ENCODE measurements at regions not wholly inside any gene's neighbourhood (a gene's known extent, or its start where the extent isn't known, plus 50 kb on each side); places are given as distances from the start of the nearest gene placed in this dataset.
"Not testable (repeated sequence)": the region's sequence is repeated elsewhere in the genome, so short reads cannot be mapped to it uniquely, and the experiment has no call there.

DNA sequence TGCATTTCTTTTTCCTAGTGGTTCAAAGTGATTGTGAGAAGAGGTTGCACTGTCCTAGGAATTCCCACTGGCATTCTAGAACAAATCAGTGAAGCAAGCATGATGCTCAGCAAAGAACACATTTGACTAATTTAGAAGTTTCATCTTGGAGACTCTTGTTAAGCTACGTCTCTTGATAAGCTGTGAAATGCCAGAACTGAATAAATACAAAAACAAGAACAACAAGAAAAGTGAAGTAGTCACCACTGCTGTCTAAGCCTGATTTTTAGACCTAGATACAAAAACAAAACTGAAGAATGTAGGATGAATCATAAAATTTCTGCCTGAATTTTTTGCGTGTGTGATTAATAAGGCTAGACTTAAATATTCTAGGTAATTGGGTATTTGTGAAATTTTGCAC is 1162.4 kb downstream of the TUSC7 start:
- H3K23ac ChIP-seq (ENCODE audit: low read length), result no peak overlapping the region
- H3K4me2 ChIP-seq (ENCODE audit: low read length), result no peak overlapping the region
- H3K4me3 ChIP-seq (ENCODE audit: low read depth, low read length), result no peak overlapping the region
- H3K18ac ChIP-seq (ENCODE audit: low read length), result no peak overlapping the region
- no peak overlapping the region for H4K12ac ChIP-seq (ENCODE audit: low read depth, low read length)
- no peak overlapping the region for H2AK5ac ChIP-seq (ENCODE audit: low read length)
- H3K4me1 ChIP-seq (ENCODE audit: control insufficient read depth in 1 of 2, insufficient read depth in 2 of 2, low read length in 2 of 2), result no peaks in the 10 kb centered on the region
- H3K79me2 ChIP-seq (ENCODE audit: control insufficient read depth, insufficient read depth, low read length, poor library complexity), result no peaks in the 10 kb centered on the region
- no peak overlapping the region for H2BK5ac ChIP-seq (ENCODE audit: low read depth, low read length, poor library complexity)
- H3K27me3 ChIP-seq (ENCODE audit: insufficient read depth, low read length), result no peaks in the 10 kb centered on the region
- no peaks in the 10 kb centered on the region for H3K79me1 ChIP-seq (ENCODE audit: low read length)
- H2AFZ ChIP-seq (ENCODE audit: insufficient read depth, low read length, poor library complexity), result no peak overlapping the region
- H3K36me3 ChIP-seq (ENCODE audit: control insufficient read depth in 1 of 2, insufficient read depth in 2 of 2, low read length in 2 of 2), result no peaks in the 10 kb centered on the region
- H2BK12ac ChIP-seq (ENCODE audit: low read length), result no peak overlapping the region
- no peak overlapping the region for H2BK120ac ChIP-seq (ENCODE audit: insufficient read depth, low read length, poor library complexity)
- no peak overlapping the region for H4K8ac ChIP-seq (ENCODE audit: low read depth, low read length)
- peak in 1 of 2 donors; percentile 33 for DNase-seq
- no peak overlapping the region for H3K4ac ChIP-seq (ENCODE audit: low read depth, low read length)
- no peak overlapping the region for H3K14ac ChIP-seq (ENCODE audit: low read length)
- H3K9me3 ChIP-seq (ENCODE audit: insufficient read depth, low read depth, low read length), result no peaks in the 10 kb centered on the region
- no peak overlapping the region for H3K27ac ChIP-seq (ENCODE audit: low read depth, low read length)
- no peak overlapping the region for H4K91ac ChIP-seq (ENCODE audit: low read depth, low read length)
- no CpG with 5 or more reads among the region's 2 CpGs for WGBS (ENCODE audit: extremely low coverage, insufficient coverage, insufficient read length)
- no peak overlapping the region for H3K9ac ChIP-seq (ENCODE audit: low read length)

DNA sequence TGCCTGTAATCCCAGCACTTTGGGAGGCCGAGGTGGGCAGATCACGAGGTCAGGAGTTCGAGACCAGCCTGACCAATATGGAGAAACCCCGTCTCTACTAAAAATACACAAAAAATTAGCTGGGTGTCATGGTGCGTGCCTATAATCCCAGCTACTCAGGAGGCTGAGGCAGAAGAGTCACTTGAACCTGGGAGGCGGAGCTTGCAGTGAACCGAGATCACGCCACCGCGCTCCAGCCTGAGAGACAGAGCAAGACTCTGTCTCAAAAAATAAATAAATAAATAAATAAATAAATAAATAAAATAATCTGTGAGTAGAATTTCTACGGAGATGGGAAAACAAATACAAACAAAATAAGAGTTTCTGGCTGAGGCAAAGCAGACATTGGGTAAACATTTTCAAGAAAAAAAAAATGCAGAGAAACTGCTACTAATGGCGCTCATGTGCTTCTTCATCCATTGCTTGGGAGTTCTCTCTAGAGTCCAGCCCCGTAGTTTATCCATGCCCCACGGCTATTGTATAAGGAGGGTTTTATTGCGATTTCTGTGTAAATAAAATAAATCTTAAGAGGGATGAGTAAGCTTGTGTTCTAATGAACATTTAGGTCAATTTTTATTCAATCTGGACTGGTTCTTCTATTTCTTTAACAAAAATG is 1161.9 kb downstream of the IGSF11 start:
- not testable (repeated sequence) for H3K27me3 ChIP-seq (ENCODE audit: insufficient read depth, low read length); H3K4me2 ChIP-seq (ENCODE audit: low read length); H2BK120ac ChIP-seq (ENCODE audit: insufficient read depth, low read length, poor library complexity); H4K91ac ChIP-seq (ENCODE audit: low read depth, low read length); H3K4me1 ChIP-seq (ENCODE audit: control insufficient read depth in 1 of 2, insufficient read depth in 2 of 2, low read length in 2 of 2); H3K14ac ChIP-seq (ENCODE audit: low read length); H3K27ac ChIP-seq (ENCODE audit: low read depth, low read length); H2AFZ ChIP-seq (ENCODE audit: insufficient read depth, low read length, poor library complexity); H2BK5ac ChIP-seq (ENCODE audit: low read depth, low read length, poor library complexity); H4K12ac ChIP-seq (ENCODE audit: low read depth, low read length); H3K4ac ChIP-seq (ENCODE audit: low read depth, low read length); H3K9me3 ChIP-seq (ENCODE audit: insufficient read depth, low read depth, low read length); H3K79me1 ChIP-seq (ENCODE audit: low read length); H2AK5ac ChIP-seq (ENCODE audit: low read length); H3K18ac ChIP-seq (ENCODE audit: low read length); DNase-seq; H3K9ac ChIP-seq (ENCODE audit: low read length); H3K23ac ChIP-seq (ENCODE audit: low read length); H3K36me3 ChIP-seq (ENCODE audit: control insufficient read depth in 1 of 2, insufficient read depth in 2 of 2, low read length in 2 of 2); H3K79me2 ChIP-seq (ENCODE audit: control insufficient read depth, insufficient read depth, low read length, poor library complexity); H2BK12ac ChIP-seq (ENCODE audit: low read length); H4K8ac ChIP-seq (ENCODE audit: low read depth, low read length); H3K4me3 ChIP-seq (ENCODE audit: low read depth, low read length)
- no CpG with 5 or more reads among the region's 15 CpGs for WGBS (ENCODE audit: extremely low coverage, insufficient coverage, insufficient read length)

DNA sequence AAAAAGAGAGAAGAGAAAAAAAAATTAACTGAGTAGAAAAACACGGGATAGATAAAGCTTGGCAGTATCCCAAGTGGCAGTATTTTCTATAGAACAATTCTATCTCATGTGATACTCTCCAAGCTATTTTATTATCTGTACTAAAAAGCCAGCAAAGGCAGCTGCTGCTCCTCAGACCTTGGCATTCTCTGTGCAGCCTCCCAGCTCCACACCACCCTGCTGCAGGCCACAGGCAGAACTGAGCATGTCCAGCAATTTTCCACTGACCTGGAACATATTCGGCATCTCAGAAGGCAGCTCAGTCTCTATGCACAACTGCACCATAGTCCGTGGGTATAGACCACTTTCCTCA is 1161.4 kb downstream of the IGSF11 start:
- no peak overlapping the region for H4K12ac ChIP-seq (ENCODE audit: low read depth, low read length)
- H2BK12ac ChIP-seq (ENCODE audit: low read length), result no peak overlapping the region
- no CpG with 5 or more reads among the region's 3 CpGs for WGBS (ENCODE audit: extremely low coverage, insufficient coverage, insufficient read length)
- no peak overlapping the region for H2BK5ac ChIP-seq (ENCODE audit: low read depth, low read length, poor library complexity)
- H2AFZ ChIP-seq (ENCODE audit: insufficient read depth, low read length, poor library complexity), result no peak overlapping the region
- no peaks in the 10 kb centered on the region for H3K4me1 ChIP-seq (ENCODE audit: control insufficient read depth in 1 of 2, insufficient read depth in 2 of 2, low read length in 2 of 2)
- no peak overlapping the region for H4K91ac ChIP-seq (ENCODE audit: low read depth, low read length)
- no peaks in the 10 kb centered on the region for H3K27me3 ChIP-seq (ENCODE audit: insufficient read depth, low read length)
- H3K36me3 ChIP-seq (ENCODE audit: control insufficient read depth in 1 of 2, insufficient read depth in 2 of 2, low read length in 2 of 2), result no peaks in the 10 kb centered on the region
- no peak for DNase-seq
- H3K23ac ChIP-seq (ENCODE audit: low read length), result no peak overlapping the region
- H3K79me1 ChIP-seq (ENCODE audit: low read length), result no peaks in the 10 kb centered on the region
- H3K9me3 ChIP-seq (ENCODE audit: insufficient read depth, low read depth, low read length), result no peaks in the 10 kb centered on the region
- H3K9ac ChIP-seq (ENCODE audit: low read length), result no peak overlapping the region
- no peak overlapping the region for H3K14ac ChIP-seq (ENCODE audit: low read length)
- H3K4ac ChIP-seq (ENCODE audit: low read depth, low read length), result no peak overlapping the region
- no peak overlapping the region for H3K27ac ChIP-seq (ENCODE audit: low read depth, low read length)
- no peak overlapping the region for H2AK5ac ChIP-seq (ENCODE audit: low read length)
- no peaks in the 10 kb centered on the region for H3K79me2 ChIP-seq (ENCODE audit: control insufficient read depth, insufficient read depth, low read length, poor library complexity)
- H2BK120ac ChIP-seq (ENCODE audit: insufficient read depth, low read length, poor library complexity), result no peak overlapping the region
- H3K4me3 ChIP-seq (ENCODE audit: low read depth, low read length), result no peak overlapping the region
- no peak overlapping the region for H3K18ac ChIP-seq (ENCODE audit: low read length)
- no peak overlapping the region for H3K4me2 ChIP-seq (ENCODE audit: low read length)
- H4K8ac ChIP-seq (ENCODE audit: low read depth, low read length), result no peak overlapping the region

DNA sequence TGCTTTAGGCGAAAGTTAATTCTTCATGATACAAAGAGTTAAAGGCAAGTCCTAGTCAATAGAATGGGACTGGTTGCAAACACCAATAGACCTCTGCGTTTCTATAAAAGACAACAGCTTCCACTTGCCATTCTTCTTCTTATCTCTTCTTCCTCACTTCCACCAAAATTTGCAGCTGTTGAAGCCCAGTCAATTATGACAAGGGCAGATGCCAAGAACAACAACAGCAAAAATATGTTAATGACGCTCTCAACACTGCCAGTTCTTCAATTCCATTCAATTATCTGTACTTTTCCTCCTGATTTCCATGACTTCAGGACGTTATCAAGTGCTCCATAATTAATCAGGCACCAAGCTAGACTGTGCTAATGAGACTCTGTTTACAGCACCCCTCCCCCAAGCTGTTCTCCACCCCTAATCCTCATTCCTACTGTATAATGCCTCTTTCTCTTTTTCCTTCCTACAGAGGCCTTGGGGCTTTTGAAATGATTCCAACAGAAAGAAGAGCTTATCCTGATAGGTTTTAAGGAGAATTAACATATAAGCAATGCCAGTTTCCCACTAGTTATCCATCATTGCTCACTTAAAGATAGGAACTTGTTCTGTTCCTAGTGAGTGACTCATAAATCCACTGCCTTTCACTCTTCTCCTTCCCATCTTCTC is 1160.5 kb downstream of the IGSF11 start:
- Histone ChIP-seq H3K4me3 (ENCODE audit: low read depth, low read length) (no peak overlapping the region), H2BK12ac (ENCODE audit: low read length) (no peak overlapping the region), H4K12ac (ENCODE audit: low read depth, low read length) (no peak overlapping the region), H2AK5ac (ENCODE audit: low read length) (no peak overlapping the region), H3K36me3 (ENCODE audit: control insufficient read depth in 1 of 2, insufficient read depth in 2 of 2, low read length in 2 of 2) (no peaks in the 10 kb centered on the region), H4K91ac (ENCODE audit: low read depth, low read length) (no peak overlapping the region), H3K79me2 (ENCODE audit: control insufficient read depth, insufficient read depth, low read length, poor library complexity) (no peaks in the 10 kb centered on the region), H3K14ac (ENCODE audit: low read length) (no peak overlapping the region), H2BK5ac (ENCODE audit: low read depth, low read length, poor library complexity) (no peak overlapping the region), H2AFZ (ENCODE audit: insufficient read depth, low read length, poor library complexity) (no peak overlapping the region), H3K4ac (ENCODE audit: low read depth, low read length) (no peak overlapping the region), H2BK120ac (ENCODE audit: insufficient read depth, low read length, poor library complexity) (no peak overlapping the region), H3K9me3 (ENCODE audit: insufficient read depth, low read depth, low read length) (no peaks in the 10 kb centered on the region), H3K27ac (ENCODE audit: low read depth, low read length) (no peak overlapping the region), H3K4me2 (ENCODE audit: low read length) (no peak overlapping the region), H3K79me1 (ENCODE audit: low read length) (no peaks in the 10 kb centered on the region), H3K4me1 (ENCODE audit: control insufficient read depth in 1 of 2, insufficient read depth in 2 of 2, low read length in 2 of 2) (no peaks in the 10 kb centered on the region), H3K23ac (ENCODE audit: low read length) (no peak overlapping the region), H3K27me3 (ENCODE audit: insufficient read depth, low read length) (no peaks in the 10 kb centered on the region), H4K8ac (ENCODE audit: low read depth, low read length) (no peak overlapping the region), H3K9ac (ENCODE audit: low read length) (no peak overlapping the region), H3K18ac (ENCODE audit: low read length) (no peak overlapping the region)
- no peak for DNase-seq
- WGBS (ENCODE audit: extremely low coverage, insufficient coverage, insufficient read length), result no CpG with 5 or more reads among the region's 4 CpGs

Data from trophoblast cell (in vitro differentiated cells and primary cell).